NCI-H1105 (cell line): ENCODE measurements at regions not wholly inside any gene's neighbourhood (a gene's known extent, or its start where the extent isn't known, plus 50 kb on each side); places are given as distances from the start of the nearest gene placed in this dataset.

Experiments
- DNase-seq: peaks from one replicate; lab custom pipeline; 2025; lab: John Stamatoyannopoulos, UW

GRCh38 chr2:18253686-18254197 is 306.7 kb downstream of the RDH14 start:
- DNase-seq = no peak

- DNase-seq = no peak
Observed at GRCh38 chr2:18251486-18251885, 309.0 kb downstream of the RDH14 start.

- DNase-seq = no peak
Observed at GRCh38 chr2:18247282-18248110, 313.0 kb downstream of the RDH14 start.

- no peak for DNase-seq
Observed at GRCh38 chr2:18245375-18245774, 315.1 kb downstream of the RDH14 start.

GRCh38 chr2:18244845-18245244 is 315.6 kb downstream of the RDH14 start:
- no peak for DNase-seq

GRCh38 chr2:18243816-18244215 is 316.6 kb downstream of the RDH14 start:
- DNase-seq = no peak

GRCh38 chr2:18242716-18243115 is 317.7 kb downstream of the RDH14 start:
- DNase-seq = no peak

- DNase-seq = no peak
Observed at GRCh38 chr2:18238209-18238608, 322.2 kb downstream of the RDH14 start.

GRCh38 chr2:18237298-18237697 is 323.2 kb downstream of the RDH14 start:
- DNase-seq = no peak

GRCh38 chr2:18232731-18233438 is 327.6 kb downstream of the RDH14 start:
- DNase-seq = no peak

GRCh38 chr2:18230668-18231067 is 329.8 kb downstream of the RDH14 start:
- no peak for DNase-seq

GRCh38 chr2:18219676-18220075 is 340.8 kb downstream of the RDH14 start:
- no peak for DNase-seq

- DNase-seq = no peak
Observed at GRCh38 chr2:18218160-18218933, 339.9 kb downstream of the KCNS3 start.

- DNase-seq = no peak
Observed at GRCh38 chr2:18214936-18215335, 336.5 kb downstream of the KCNS3 start.

- DNase-seq = no peak
Observed at GRCh38 chr2:18213986-18214385, 335.5 kb downstream of the KCNS3 start.

- DNase-seq = no peak
Observed at GRCh38 chr2:18209934-18210639, 331.6 kb downstream of the KCNS3 start.

- no peak for DNase-seq
Observed at GRCh38 chr2:18208956-18209355, 330.5 kb downstream of the KCNS3 start.

- DNase-seq = no peak
Observed at GRCh38 chr2:18200771-18201170, 322.3 kb downstream of the KCNS3 start.

- DNase-seq = no peak
Observed at GRCh38 chr2:18198677-18199076, 320.2 kb downstream of the KCNS3 start.

GRCh38 chr2:18194161-18194560 is 315.7 kb downstream of the KCNS3 start:
- no peak for DNase-seq

GRCh38 chr2:18186816-18187613 is 308.5 kb downstream of the KCNS3 start:
- no peak for DNase-seq
